GM12878 (cell line): ENCODE measurements at regions not wholly inside any gene's neighbourhood (a gene's known extent, or its start where the extent isn't known, plus 50 kb on each side); places are given as distances from the start of the nearest gene placed in this dataset.

ENCODE experiments used
- ATAC-seq: fragments of 200-7000 bp; cut with Tn5 transposase; 3 replicates; pipeline ENCODE4 v1.9.1; 2020; ENCODE audit warnings: mild to moderate bottlenecking, moderate library complexity
- BruUV-seq: library from RNA; stranded (reverse); fragments of 400-500 nt; replicated peaks from 2 replicates; lab custom pipeline; 2021; lab: Mats Ljungman, UMichigan
- CTCF ChIA-PET: fragments of 300-600 bp; sonication (Branson Sonifier 250); formaldehyde crosslinking; extraction: SDS; loops from one replicate; lab custom pipeline; 2021; ENCODE audit warnings: inconsistent platforms; lab: Yijun Ruan, JAX
- POLR2A ChIA-PET: fragments of 350-600 bp; formaldehyde crosslinking; extraction: SDS; loops from one replicate; lab custom pipeline; 2021; ENCODE audit warnings: inconsistent platforms; lab: Charles Lee
- RAD21 ChIA-PET: fragments of 300-600 bp; sonication (Branson Sonifier 250); formaldehyde crosslinking; loops from one replicate; lab custom pipeline; 2023; ENCODE audit warnings: antibody characterized with exemption; ENCODE audit not compliant: unreplicated experiment; lab: Charles Lee
- SMC1A ChIA-PET: fragments of 300-600 bp; sonication (Branson Sonifier 250); formaldehyde crosslinking; loops from one replicate; lab custom pipeline; 2023; ENCODE audit not compliant: unreplicated experiment, uncharacterized antibody; lab: Charles Lee
- DNase-seq: peaks from one replicate; pipeline ENCODE4 v3.0.0-alpha.2; 2011; ENCODE audit warnings: low read depth, low spot score
- FAIRE-seq: peaks from 3 replicates; lab custom pipeline; 2011; peaks lifted over from hg19 to GRCh38; lab: Jason Lieb, UNC
- H2AFZ ChIP-seq: 2 replicates; pipeline ENCODE4 v1.6.0; 2011; ENCODE audit warnings: low read depth, low read length, control low read depth; ENCODE audit not compliant: control insufficient read depth
- H3K27ac ChIP-seq: 2 replicates; pipeline ENCODE4 v1.5.1; 2011; ENCODE audit warnings: control low read depth; ENCODE audit not compliant: control insufficient read depth, insufficient read depth
- H3K27me3 ChIP-seq, 2 experiments: replicated peaks in 1 of 2; 2 replicates each; pipeline versions ENCODE4 v1.6.0 to v1.6.1; 2011; ENCODE audit warnings: low read length in 1 of 2; ENCODE audit not compliant: control insufficient read depth in 2 of 2, insufficient read depth in 2 of 2
- H3K36me3 ChIP-seq, 2 experiments: 2 replicates each; pipeline ENCODE4 v1.5.1; 2011; ENCODE audit warnings: low read length in 1 of 2; ENCODE audit not compliant: control insufficient read depth in 2 of 2, insufficient read depth in 2 of 2
- H3K4me1 ChIP-seq: 2 replicates; pipeline ENCODE4 v1.6.1; 2011; ENCODE audit warnings: mild to moderate bottlenecking, low read length, moderate library complexity, mixed read lengths; ENCODE audit not compliant: control insufficient read depth, insufficient read depth
- H3K4me2 ChIP-seq: 2 replicates; pipeline ENCODE4 v1.6.0; 2011; ENCODE audit warnings: control low read depth; ENCODE audit not compliant: control insufficient read depth, insufficient read depth
- H3K4me3 ChIP-seq: fragments of 200-600 bp; sonication (generic); 2 replicates; pipeline ENCODE4 v1.5.1; 2016
- H3K79me2 ChIP-seq: 2 replicates; pipeline ENCODE4 v1.6.0; 2011; ENCODE audit warnings: low read length; ENCODE audit not compliant: control insufficient read depth, insufficient read depth
- H3K9ac ChIP-seq: 2 replicates; pipeline ENCODE4 v1.8.0; 2011; ENCODE audit warnings: low read length, control low read depth, mixed read lengths; ENCODE audit not compliant: control insufficient read depth, insufficient read depth
- H3K9me3 ChIP-seq: replicated peaks from 3 replicates; pipeline ENCODE4 v1.5.1; 2011; ENCODE audit warnings: mild to moderate bottlenecking, low read length; ENCODE audit not compliant: control insufficient read depth, insufficient read depth
- H4K20me1 ChIP-seq: 2 replicates; pipeline ENCODE4 v1.6.0; 2011; ENCODE audit not compliant: control insufficient read depth, insufficient read depth
- GABPA ChIP-seq: IDR thresholded peaks from 2 replicates; pipeline ENCODE4 v1.6.1; 2014; ENCODE audit warnings: antibody characterized with exemption, low read depth, mild to moderate bottlenecking, inconsistent platforms
- MYB ChIP-seq: fragments of 150-350 bp; IDR thresholded peaks from 2 replicates; pipeline ENCODE4 v1.6.1; 2014; ENCODE audit warnings: mild to moderate bottlenecking, low read depth, low read length, borderline replicate concordance
- POLR2A ChIP-seq: IDR thresholded peaks from 2 replicates; pipeline ENCODE4 v1.6.1; 2011; ENCODE audit warnings: low read depth, mild to moderate bottlenecking, low read length
- ZBTB33 ChIP-seq: fragments of 450-650 bp; IDR thresholded peaks from 2 replicates; pipeline ENCODE4 v1.6.1; 2017; ENCODE audit warnings: mild to moderate bottlenecking
- ZNF274 ChIP-seq: IDR thresholded peaks from one replicate; pipeline ENCODE4 v1.8.0; 2011; ENCODE audit not compliant: insufficient read length, insufficient read depth
- WGBS: methylation state at CpG from one replicate; pipeline ENCODE4 v1.1.6; 2016; ENCODE audit warnings: low lambda C conversion rate; ENCODE audit not compliant: insufficient replicate concordance, insufficient coverage; ENCODE audit errors: missing lambda C conversion rate; 5-methylcytosine and 5-hydroxymethylcytosine counted together
- in situ Hi-C: fragments of 300-500 bp; cut with MboI; formaldehyde crosslinking; loops from 9 replicates; pipeline ENCODE4 v1.14.3; 2018; ENCODE audit warnings: mixed read lengths
- intact Hi-C: fragments of 100-400 bp; cut with micrococcal nuclease; formaldehyde crosslinking; loops from one replicate; pipeline ENCODE4 v1.14.2; 2022; ENCODE audit not compliant: unreplicated experiment
- TF ChIP-seq, protein P1 (sequence below): IDR thresholded peaks from 2 replicates; pipeline ENCODE4 v1.6.1; 2012; ENCODE audit warnings: mild to moderate bottlenecking, low read depth, low read length

- TF ChIP-seq, protein P1, sequence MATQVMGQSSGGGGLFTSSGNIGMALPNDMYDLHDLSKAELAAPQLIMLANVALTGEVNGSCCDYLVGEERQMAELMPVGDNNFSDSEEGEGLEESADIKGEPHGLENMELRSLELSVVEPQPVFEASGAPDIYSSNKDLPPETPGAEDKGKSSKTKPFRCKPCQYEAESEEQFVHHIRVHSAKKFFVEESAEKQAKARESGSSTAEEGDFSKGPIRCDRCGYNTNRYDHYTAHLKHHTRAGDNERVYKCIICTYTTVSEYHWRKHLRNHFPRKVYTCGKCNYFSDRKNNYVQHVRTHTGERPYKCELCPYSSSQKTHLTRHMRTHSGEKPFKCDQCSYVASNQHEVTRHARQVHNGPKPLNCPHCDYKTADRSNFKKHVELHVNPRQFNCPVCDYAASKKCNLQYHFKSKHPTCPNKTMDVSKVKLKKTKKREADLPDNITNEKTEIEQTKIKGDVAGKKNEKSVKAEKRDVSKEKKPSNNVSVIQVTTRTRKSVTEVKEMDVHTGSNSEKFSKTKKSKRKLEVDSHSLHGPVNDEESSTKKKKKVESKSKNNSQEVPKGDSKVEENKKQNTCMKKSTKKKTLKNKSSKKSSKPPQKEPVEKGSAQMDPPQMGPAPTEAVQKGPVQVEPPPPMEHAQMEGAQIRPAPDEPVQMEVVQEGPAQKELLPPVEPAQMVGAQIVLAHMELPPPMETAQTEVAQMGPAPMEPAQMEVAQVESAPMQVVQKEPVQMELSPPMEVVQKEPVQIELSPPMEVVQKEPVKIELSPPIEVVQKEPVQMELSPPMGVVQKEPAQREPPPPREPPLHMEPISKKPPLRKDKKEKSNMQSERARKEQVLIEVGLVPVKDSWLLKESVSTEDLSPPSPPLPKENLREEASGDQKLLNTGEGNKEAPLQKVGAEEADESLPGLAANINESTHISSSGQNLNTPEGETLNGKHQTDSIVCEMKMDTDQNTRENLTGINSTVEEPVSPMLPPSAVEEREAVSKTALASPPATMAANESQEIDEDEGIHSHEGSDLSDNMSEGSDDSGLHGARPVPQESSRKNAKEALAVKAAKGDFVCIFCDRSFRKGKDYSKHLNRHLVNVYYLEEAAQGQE = no peak
- TF ChIP-seq ZBTB33 = no peak
- no peak for TF ChIP-seq MYB
Observed at GRCh38 chr10:4566011-4566410, 260.0 kb upstream of the AKR1E2 start (continued).

GRCh38 chr10:4561296-4561695 is 264.7 kb upstream of the AKR1E2 start:
- WGBS = 34% methylated on average over 5 of the region's 5 CpGs
- Histone ChIP-seq H3K27ac (no peak overlapping the region), H2AFZ (no peak overlapping the region), H4K20me1 (no peaks in the 10 kb centered on the region), H3K4me2 (no peak overlapping the region), H3K9me3 (no peaks in the 10 kb centered on the region), H3K4me3 (no peak overlapping the region), H3K4me1 (no peaks in the 10 kb centered on the region), H3K27me3 (no peaks in the 10 kb centered on the region), H3K9ac (no peak overlapping the region), H3K79me2 (no peaks in the 10 kb centered on the region), H3K36me3 (no peaks in the 10 kb centered on the region)
- ChIA-PET POLR2A (no interaction called here), RAD21 (no interaction called here), SMC1A (no interaction called here), CTCF (no interaction called here)
- intact Hi-C loops = no loop called here
- BruUV-seq = no TSS peak
- TF ChIP-seq GABPA = no peak
- TF ChIP-seq ZNF274 = no peak
- TF ChIP-seq POLR2A = no peak
- DNase-seq = no peak
- no peak for FAIRE-seq
- in situ Hi-C loops = no loop called here
- ATAC-seq = no peak
